Left ventricle myocardium inferior (tissue), 1 donor: ENCODE measurements at regions not wholly inside any gene's neighbourhood (a gene's known extent, or its start where the extent isn't known, plus 50 kb on each side); places are given as distances from the start of the nearest gene placed in this dataset.
"Not testable (repeated sequence)": the region's sequence is repeated elsewhere in the genome, so short reads cannot be mapped to it uniquely, and the experiment has no call there.

ENCODE experiments used
- DNase-seq: peaks from one replicate; pipeline ENCODE4 v3.0.0-alpha.2; 2020
- H3K27ac ChIP-seq: fragments of 200-600 bp; replicated peaks from 2 replicates; pipeline ENCODE4 v1.8.0; 2021
- H3K27me3 ChIP-seq: fragments of 200-600 bp; 2 replicates; pipeline ENCODE4 v1.8.0; 2021; ENCODE audit warnings: low read depth
- H3K36me3 ChIP-seq: fragments of 200-600 bp; 2 replicates; pipeline ENCODE4 v1.8.0; 2021
- H3K4me1 ChIP-seq: fragments of 200-600 bp; 2 replicates; pipeline ENCODE4 v1.8.0; 2021
- H3K4me3 ChIP-seq: fragments of 200-600 bp; 2 replicates; pipeline ENCODE4 v1.8.0; 2021; ENCODE audit warnings: mild to moderate bottlenecking, moderate library complexity
- H3K9me3 ChIP-seq: fragments of 200-600 bp; replicated peaks from 2 replicates; pipeline ENCODE4 v1.8.0; 2021
- intact Hi-C: fragments of 100-400 bp; cut with micrococcal nuclease; formaldehyde crosslinking; loops from one replicate; pipeline ENCODE4 v1.11.0; 2022
- TF ChIP-seq, protein P1 (sequence below): fragments of 200-600 bp; IDR thresholded peaks from 2 replicates; pipeline ENCODE4 v1.8.0; 2021; ENCODE audit warnings: antibody characterized with exemption, mild to moderate bottlenecking, borderline replicate concordance
- donor health status: DM: no; HTN: yes; CAD: no; lungs with severe emphysema.

DNA sequence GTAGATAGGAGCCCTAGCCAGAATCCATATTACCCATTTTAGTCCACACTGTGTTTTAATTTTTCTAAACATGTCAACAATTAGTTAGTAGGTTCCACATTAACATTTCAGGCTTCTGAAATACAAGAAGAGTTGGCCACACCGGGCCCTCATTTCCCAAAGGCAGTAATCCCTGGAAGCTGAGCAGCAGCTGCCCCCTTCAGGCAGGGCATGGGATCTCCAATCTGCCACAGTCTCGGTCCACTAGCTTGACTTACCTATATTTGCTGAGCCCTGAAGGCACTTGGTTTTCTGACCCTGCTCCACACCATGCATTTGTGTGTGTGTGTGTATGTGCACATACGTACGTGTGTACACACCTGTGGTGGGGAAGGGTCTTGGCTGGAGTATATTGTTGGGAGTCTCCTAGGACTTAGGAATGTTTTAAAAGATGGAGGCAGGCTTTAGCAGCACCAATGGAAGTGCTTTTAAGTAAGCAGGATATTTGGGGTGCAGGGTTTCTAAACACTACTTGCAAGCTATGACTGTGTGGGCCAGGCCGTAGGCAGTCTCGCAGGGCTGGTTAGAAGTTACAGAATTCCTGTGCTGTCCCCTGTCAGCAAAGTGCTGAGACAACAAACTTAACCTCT lies 71.2 kb upstream of the SOX14 start:
- no peak for DNase-seq
- TF ChIP-seq, protein P1, sequence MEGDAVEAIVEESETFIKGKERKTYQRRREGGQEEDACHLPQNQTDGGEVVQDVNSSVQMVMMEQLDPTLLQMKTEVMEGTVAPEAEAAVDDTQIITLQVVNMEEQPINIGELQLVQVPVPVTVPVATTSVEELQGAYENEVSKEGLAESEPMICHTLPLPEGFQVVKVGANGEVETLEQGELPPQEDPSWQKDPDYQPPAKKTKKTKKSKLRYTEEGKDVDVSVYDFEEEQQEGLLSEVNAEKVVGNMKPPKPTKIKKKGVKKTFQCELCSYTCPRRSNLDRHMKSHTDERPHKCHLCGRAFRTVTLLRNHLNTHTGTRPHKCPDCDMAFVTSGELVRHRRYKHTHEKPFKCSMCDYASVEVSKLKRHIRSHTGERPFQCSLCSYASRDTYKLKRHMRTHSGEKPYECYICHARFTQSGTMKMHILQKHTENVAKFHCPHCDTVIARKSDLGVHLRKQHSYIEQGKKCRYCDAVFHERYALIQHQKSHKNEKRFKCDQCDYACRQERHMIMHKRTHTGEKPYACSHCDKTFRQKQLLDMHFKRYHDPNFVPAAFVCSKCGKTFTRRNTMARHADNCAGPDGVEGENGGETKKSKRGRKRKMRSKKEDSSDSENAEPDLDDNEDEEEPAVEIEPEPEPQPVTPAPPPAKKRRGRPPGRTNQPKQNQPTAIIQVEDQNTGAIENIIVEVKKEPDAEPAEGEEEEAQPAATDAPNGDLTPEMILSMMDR, result peak; percentile 54
- intact Hi-C loops, result no loop called here

DNA sequence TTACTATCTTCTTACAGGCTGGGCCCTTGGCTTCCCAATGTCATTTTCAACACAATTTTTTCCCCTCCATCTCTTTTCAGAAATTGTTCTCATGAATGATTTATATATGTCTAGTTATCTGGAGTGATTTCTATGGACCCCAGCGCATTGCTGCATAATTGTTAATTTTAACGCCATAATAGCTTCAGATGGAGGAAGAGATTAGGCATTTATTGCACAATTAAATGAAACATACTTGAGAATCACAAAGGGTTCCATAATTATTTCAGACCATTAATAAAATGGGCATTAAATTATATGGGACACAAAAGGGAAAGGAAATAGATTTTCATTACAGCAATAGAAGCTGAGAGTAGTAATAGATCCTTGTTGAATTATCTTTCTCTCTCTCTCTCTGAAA lies 70.3 kb upstream of the SOX14 start:
- H3K36me3 ChIP-seq, result no peaks in the 10 kb centered on the region
- no peak for DNase-seq
- TF ChIP-seq, protein P1, result no peak
- H3K9me3 ChIP-seq, result no peaks in the 10 kb centered on the region
- intact Hi-C loops, result no loop called here
- no peak overlapping the region for H3K27ac ChIP-seq
- H3K27me3 ChIP-seq, result peaks cover 11% of the 10 kb centered on the region
- H3K4me3 ChIP-seq, result no peak overlapping the region
- no peaks in the 10 kb centered on the region for H3K4me1 ChIP-seq

More for the DNA sequence above, 71.2 kb upstream of the SOX14 start:
- Histone ChIP-seq H3K4me1 (no peaks in the 10 kb centered on the region), H3K9me3 (no peaks in the 10 kb centered on the region), H3K27me3 (peaks cover 11% of the 10 kb centered on the region), H3K36me3 (no peaks in the 10 kb centered on the region), H3K4me3 (no peak overlapping the region), H3K27ac (no peak overlapping the region)

DNA sequence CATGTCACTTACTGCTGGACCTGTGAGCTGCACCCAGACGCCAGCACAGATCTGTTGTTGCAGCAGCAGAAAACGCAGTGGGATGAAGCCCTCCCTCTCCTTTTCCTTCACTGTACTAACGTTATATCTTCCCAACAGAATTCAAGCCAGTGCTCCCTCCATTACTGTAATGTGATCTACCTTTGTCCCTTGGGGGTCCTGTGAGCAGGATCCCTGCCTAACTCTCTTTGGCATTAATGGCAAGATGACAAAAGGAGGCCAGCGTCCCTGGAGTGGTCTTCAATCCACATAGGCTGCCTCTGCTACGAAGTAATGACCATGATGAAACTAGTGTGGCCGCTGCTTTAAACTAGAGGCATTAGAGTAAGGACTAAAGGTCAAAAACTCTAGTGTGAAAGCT lies 69.3 kb upstream of the SOX14 start:
- DNase-seq, result no peak
- TF ChIP-seq, protein P1, result no peak

DNA sequence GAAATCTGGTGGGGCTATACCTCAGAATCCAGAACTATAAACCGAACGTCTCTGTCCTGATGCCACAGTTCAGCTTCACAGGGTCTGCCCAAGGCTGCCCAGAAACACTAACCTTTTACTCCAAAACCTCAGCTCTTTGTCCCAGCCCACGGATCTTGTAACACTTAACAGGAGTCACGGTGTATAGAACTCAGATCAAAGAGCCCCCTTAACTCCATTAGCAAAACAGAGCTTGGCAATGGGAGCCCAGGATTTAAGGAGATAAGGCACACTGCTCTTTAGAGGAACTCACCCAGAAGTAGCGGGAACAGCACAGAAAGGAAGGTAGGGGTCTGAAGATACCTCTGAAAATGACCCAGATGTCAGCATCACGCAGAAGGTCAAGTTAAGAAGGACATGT lies 68.8 kb upstream of the SOX14 start:
- no peaks in the 10 kb centered on the region for H3K4me1 ChIP-seq
- no peak overlapping the region for H3K4me3 ChIP-seq
- H3K27me3 ChIP-seq, result peaks cover 11% of the 10 kb centered on the region
- no peaks in the 10 kb centered on the region for H3K9me3 ChIP-seq
- no peak overlapping the region for H3K27ac ChIP-seq
- no peaks in the 10 kb centered on the region for H3K36me3 ChIP-seq
- TF ChIP-seq, protein P1, result no peak
- intact Hi-C loops, result no loop called here
- DNase-seq, result no peak

More for the DNA sequence above, 69.3 kb upstream of the SOX14 start:
- intact Hi-C loops, result no loop called here
- no peak overlapping the region for H3K4me3 ChIP-seq
- no peaks in the 10 kb centered on the region for H3K4me1 ChIP-seq
- no peaks in the 10 kb centered on the region for H3K36me3 ChIP-seq
- H3K9me3 ChIP-seq, result no peaks in the 10 kb centered on the region
- no peak overlapping the region for H3K27ac ChIP-seq
- peaks cover 11% of the 10 kb centered on the region for H3K27me3 ChIP-seq

DNA sequence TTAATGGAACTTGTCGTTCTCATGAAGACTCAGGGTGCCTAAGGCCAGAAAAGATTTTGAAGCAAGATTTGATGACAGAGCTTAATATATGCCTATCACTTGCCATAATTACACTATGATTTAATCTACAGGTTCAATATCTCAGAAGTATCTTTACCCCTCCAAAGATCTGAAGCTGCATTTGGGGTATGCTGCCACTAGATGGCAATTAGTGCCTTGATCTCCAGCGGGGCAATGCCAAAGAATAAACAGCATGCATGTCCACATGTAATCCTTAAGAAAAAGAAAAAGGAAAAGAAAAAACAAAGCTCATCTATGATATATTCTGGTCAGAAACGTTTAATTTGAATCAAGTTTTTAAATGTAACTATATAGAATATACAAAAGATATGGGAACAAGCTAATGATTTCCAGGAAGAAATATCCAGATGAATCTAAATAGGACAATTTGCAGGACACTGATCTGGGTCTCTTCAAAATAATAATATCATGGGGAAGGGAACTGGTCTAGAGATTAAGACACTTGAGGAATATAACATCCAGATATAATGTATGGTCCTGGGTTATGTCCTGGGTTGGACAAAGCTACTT lies 55.0 kb upstream of the SOX14 start:
- Histone ChIP-seq H3K27ac (no peak overlapping the region), H3K4me1 (no peaks in the 10 kb centered on the region), H3K4me3 (no peak overlapping the region), H3K9me3 (peaks cover 12% of the 10 kb centered on the region), H3K36me3 (no peaks in the 10 kb centered on the region), H3K27me3 (peaks cover 4% of the 10 kb centered on the region)
- intact Hi-C loops, result no loop called here
- no peak for DNase-seq
- TF ChIP-seq, protein P1, result peak; percentile 53

DNA sequence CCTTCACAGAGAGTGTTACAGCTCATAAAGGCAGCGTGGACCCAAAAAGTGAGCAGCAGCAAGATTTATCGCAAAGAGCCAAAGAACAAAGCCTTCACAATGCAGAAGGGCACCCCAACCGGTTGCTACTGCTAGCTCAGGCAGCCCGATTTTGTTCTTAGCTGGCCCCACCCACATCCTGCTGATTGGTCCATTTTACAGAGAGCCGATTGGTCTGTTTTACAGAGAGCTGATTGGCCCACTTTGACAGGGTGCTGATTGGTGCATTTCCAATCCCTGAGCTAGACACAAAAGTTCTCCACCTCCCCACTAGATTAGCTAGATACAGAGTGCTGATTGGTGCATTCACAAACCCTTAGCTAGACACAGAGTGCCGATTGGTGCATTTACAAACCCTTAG lies 50.1 kb upstream of the SOX14 start:
- H3K27ac ChIP-seq, result not testable (repeated sequence)

More for the DNA sequence above, 50.1 kb upstream of the SOX14 start:
- H3K27me3 ChIP-seq, H3K4me1 ChIP-seq, intact Hi-C loops, DNase-seq, H3K36me3 ChIP-seq, H3K4me3 ChIP-seq: not testable (repeated sequence)
- peaks cover 26% of the 10 kb centered on the region for H3K9me3 ChIP-seq
